Activated CD4-positive, alpha-beta T cell treated with anti-CD3 and anti-CD28 coated beads, Interleukin-2, amount 50 U/mL, for 4 hours (primary cell): ENCODE measurements at regions not wholly inside any gene's neighbourhood (a gene's known extent, or its start where the extent isn't known, plus 50 kb on each side); places are given as distances from the start of the nearest gene placed in this dataset.
"Not testable (repeated sequence)": the region's sequence is repeated elsewhere in the genome, so short reads cannot be mapped to it uniquely, and the experiment has no call there.

ENCODE experiments used
- DNase-seq, 2 experiments: peaks; one replicate each; pipeline ENCODE4 v3.0.0-alpha.2; 2020

DNA sequence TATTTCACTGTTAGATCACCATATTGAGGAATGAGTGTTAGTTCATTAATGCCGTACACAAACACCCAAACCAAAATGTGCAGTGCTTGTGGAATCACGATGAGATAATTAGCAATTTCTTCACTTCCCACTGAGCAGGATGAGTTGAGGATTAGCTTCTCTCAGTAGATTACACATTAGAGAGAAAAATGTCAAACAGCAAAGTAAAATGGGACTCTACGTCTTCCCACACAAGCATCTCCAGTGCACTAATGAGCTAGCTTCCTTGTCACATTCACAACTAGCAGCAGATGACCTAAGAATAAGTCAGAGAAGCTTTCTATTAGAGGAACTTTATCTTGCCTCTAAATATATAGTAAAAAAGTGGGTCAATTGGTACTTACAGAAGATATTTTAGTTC, 926.9 kb downstream of the TSN start:
- DNase-seq, result no peak

GRCh38 chr2:122683018-122683417, 927.6 kb downstream of the TSN start:
- DNase-seq, result no peak

- DNase-seq, result no peak
These were observed 937.1 kb downstream of the TSN start for GRCh38 chr2:122692400-122693083.

DNA sequence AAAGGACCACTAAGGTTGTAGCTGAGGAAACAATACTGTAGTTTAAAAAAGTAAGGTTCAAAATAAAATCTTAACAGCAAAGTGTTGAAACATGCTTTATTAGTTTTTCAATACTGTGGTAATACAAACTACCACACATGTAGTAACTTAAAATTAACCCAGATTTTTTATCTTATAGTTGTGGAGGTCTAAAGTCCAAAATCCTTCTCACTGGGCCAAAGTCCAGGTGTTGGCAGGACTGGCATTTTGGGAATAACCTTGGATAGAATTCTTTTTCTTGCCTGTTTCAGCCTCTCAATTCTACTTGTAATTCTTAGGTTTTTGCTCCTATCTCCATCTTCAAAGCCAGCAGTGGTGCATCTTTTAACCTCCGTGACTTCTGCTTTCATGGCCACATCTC, 942.0 kb downstream of the TSN start:
- no peak for DNase-seq

DNA sequence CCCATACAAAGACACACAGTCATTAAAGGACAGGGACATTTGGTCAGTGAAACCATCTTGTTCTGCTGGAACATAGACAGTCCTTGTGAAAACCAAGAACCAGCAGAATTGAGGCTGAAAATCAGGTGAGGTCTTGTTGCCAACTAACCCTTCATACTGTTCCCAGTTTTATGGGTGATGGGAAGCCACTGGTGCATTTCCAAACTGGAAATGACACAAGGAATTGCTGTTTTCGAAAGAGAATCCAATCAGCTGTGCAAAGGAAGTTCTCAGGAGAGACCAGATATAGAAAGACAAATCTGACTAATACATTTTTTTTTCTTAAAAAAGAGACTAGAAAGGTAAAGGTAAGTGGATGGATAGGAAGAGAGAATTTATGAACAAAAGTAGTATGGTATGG, 948.2 kb downstream of the TSN start:
- DNase-seq, result no peak

- no peak for DNase-seq
These were observed 948.7 kb downstream of the TSN start for GRCh38 chr2:122704109-122704563.

DNA sequence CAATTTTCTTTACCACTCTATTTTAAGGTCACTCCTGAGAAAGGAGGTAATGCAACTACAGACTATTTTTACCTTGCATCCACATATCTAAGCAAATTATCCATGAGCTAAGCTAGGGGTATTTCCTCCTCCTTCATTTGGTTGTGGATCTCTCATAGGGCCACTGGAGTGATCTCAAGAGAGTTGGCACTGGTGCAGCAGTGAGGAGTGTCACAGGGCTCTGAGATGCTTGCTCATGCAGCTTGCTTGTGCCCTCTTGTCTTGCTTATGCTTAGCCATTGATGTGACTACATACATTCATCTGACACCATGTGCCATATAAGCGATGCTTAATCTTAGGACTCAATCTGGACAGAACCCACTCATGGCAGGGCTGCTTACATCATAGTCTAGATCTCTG, 950.3 kb downstream of the TSN start:
- DNase-seq, result no peak

DNA sequence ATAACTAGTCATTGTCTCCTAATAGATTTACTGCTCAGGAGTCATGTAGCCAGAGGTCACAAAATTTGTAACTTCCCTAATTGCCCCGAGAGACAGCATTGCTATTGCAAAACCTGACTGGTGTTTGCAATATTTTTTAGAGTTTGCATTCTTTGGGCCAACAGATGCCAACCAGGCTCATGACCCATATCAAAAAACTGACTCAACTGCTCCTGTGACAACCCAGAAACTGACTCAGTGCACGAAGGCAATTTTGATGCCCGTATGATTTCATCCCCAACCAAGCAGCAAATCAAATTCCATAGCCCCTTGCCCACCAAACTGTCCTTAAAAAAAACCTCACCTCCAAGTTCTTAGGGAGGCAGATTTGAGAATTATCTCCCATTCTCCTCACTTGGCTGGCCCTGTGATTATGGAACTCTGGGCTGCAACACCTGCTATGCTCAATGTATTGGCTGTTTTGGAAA, 951.3 kb downstream of the TSN start:
- no peak for DNase-seq

GRCh38 chr2:122707224-122707824, 951.9 kb downstream of the TSN start:
- DNase-seq, result no peak

GRCh38 chr2:122710049-122710448, 954.6 kb downstream of the TSN start:
- no peak for DNase-seq

- no peak for DNase-seq
These were observed 958.3 kb downstream of the TSN start for GRCh38 chr2:122713800-122714199.

DNA sequence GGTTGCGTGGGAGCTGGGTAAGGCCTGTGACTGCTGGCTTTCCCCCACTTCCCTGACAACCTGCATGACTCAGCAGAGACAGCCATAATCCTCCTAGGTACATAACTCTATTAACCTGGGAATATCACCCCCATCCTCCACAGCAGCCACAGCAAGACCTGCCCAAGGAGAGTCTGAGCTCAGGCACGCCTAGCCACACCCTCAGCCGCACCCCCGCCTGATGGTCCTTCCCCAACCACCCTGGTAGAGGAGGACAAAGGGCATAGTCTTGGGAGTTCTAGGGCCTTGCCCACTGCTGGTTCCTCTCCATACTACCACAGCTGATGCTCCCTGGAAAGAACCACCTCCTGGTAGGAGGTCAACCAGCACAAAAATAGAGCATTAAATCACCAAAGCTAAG, 965.4 kb downstream of the TSN start:
- not testable (repeated sequence) for DNase-seq

- no peak for DNase-seq
These were observed 979.4 kb downstream of the TSN start for GRCh38 chr2:122734766-122735424.

GRCh38 chr2:122736279-122736678, 980.8 kb downstream of the TSN start:
- DNase-seq, result no peak

- no peak for DNase-seq
These were observed 982.1 kb downstream of the TSN start for GRCh38 chr2:122737429-122738077.

GRCh38 chr2:122739732-122740593, 984.5 kb downstream of the TSN start:
- DNase-seq, result no peak

DNA sequence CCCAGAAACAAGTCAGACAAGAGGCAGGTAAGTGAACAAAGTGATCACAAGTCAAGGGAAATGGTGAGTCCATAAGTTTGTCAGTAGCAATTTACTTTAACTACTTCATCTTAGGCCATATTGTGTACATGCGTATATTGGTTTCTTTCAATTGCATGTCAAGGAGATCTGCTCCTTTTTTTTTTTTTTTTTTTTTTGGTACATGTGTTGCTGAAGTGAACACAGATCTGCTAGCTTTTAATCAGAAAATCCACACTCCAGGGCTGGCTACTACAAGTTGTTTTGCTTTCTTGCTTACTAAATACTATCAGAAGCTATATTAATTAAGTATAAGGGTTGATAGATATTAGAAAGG, 985.1 kb downstream of the TSN start:
- DNase-seq, result no peak

GRCh38 chr2:122741403-122741802, 986.0 kb downstream of the TSN start:
- no peak for DNase-seq

GRCh38 chr2:122743021-122743675, 987.7 kb downstream of the TSN start:
- DNase-seq, result no peak

DNA sequence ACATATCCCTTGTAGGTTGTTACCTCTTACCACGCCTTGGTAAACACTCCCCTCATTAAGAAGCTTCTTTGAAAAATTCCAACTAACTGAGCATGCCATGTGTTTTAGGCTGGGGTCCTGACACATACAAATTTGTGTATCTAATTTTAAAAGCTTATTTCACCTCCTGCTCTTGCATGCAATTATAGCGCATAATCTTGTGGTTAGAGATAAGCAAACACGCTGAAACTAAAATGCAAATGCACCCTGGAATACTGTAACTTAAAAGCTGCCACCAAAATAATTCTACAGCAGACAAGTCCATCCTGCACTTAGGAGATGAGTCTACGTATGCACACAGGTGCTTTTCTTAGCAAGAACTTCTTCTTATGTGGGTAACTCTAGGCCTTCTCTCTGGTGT, 990.2 kb downstream of the TSN start:
- DNase-seq, result no peak

- DNase-seq, result no peak
These were observed 992.2 kb downstream of the TSN start for GRCh38 chr2:122747670-122748069.

DNA sequence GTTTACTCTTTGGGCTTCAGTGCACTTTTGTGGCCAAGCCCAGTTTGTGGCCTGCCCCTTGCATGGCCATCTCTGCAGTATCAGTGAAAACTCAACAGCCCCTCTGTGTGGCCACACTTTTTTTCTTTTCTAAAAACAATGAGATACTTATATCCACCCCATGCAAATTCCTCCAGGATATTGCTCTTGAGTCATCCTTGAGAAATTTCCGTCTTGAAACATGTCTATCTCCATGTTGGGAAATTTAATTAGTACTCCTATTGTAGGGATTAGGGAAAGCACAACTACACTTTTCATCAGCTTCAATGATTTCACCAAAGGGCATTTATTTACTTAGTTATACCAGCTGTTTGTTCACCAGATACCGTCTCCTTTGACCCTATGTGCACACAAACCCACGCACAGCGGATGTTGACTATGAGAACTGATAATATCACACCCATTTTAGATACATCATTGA, 993.1 kb downstream of the TSN start:
- no peak for DNase-seq
